SH-SY5Y (cell line): ENCODE measurements at regions not wholly inside any gene's neighbourhood (a gene's known extent, or its start where the extent isn't known, plus 50 kb on each side); places are given as distances from the start of the nearest gene placed in this dataset.
A peak's percentile ranks its signal among the peaks of the same experiment; 100 is the strongest.

ENCODE experiments used
- GATA2 ChIP-seq: IDR thresholded peaks from 2 replicates; pipeline ENCODE4 v1.6.1; 2011; ENCODE audit warnings: mild to moderate bottlenecking, low read depth, low read length
- GATA3 ChIP-seq: IDR thresholded peaks from 2 replicates; pipeline ENCODE4 v1.6.1; 2011; ENCODE audit warnings: low read depth, mild to moderate bottlenecking, low read length, moderate library complexity

DNA sequence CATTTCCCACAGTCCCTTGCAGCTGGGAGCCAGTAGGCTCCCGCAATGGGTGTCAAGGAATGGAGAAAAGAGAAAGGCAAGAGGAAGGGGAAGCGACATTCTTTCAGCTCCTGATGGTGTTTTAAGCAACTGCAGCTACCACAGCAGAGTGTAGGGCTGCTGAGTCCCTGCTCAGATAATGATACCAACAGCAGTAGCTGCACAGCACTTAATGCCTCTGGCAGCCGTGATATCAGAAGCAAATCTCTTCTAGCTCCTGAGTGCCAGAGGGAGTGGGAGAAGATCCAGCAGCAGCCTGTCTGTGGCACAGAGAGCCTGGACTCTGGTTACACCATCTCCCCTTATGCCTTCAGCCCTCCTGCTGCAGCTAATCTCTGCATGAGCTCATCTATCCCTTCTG lies 186.1 kb upstream of the LMCD1 start:
- 0 out of 2 replicates have a peak, but pooled peaks have one; percentile 28 for TF ChIP-seq GATA3
- peak; percentile 76 for TF ChIP-seq GATA2
